T-helper 1 cell treated with Interleukin-12 subunit alpha and Interleukin-12 subunit beta and Interleukin-4 antibody, amounts not matched to agents 30 ng/mL and 1 ng/mL, for 36 hours (primary cell): ENCODE measurements at regions not wholly inside any gene's neighbourhood (a gene's known extent, or its start where the extent isn't known, plus 50 kb on each side); places are given as distances from the start of the nearest gene placed in this dataset.

Experiments used
- intact Hi-C: fragments of 100-400 bp; cut with micrococcal nuclease; formaldehyde crosslinking; loops from one replicate; pipeline ENCODE4 v1.15.1; 2024

- intact Hi-C loops, result no loop called here
Measured at GRCh38 chr7:68267486-68267885, 1270.9 kb downstream of the TYW1 start.

- intact Hi-C loops, result no loop called here
Measured at GRCh38 chr7:68269405-68269804, 1272.8 kb downstream of the TYW1 start.

- intact Hi-C loops, result no loop called here
Measured at GRCh38 chr7:68272507-68272906, 1275.9 kb downstream of the TYW1 start.

GRCh38 chr7:68276725-68277124 is 1280.1 kb downstream of the TYW1 start:
- intact Hi-C loops, result no loop called here

GRCh38 chr7:68279827-68280400 is 1283.3 kb downstream of the TYW1 start:
- intact Hi-C loops, result no loop called here

GRCh38 chr7:68280931-68281330 is 1284.3 kb downstream of the TYW1 start:
- intact Hi-C loops, result no loop called here

- intact Hi-C loops, result no loop called here
Measured at GRCh38 chr7:68288144-68288593, 1291.5 kb downstream of the TYW1 start.

GRCh38 chr7:68291710-68292109 is 1295.1 kb downstream of the TYW1 start:
- intact Hi-C loops, result no loop called here

- intact Hi-C loops, result no loop called here
Measured at GRCh38 chr7:68295386-68295785, 1298.8 kb downstream of the TYW1 start.

- intact Hi-C loops, result no loop called here
Measured at GRCh38 chr7:68304536-68304935, 1293.7 kb upstream of the AUTS2 start.

GRCh38 chr7:68306692-68307107 is 1291.6 kb upstream of the AUTS2 start:
- intact Hi-C loops, result no loop called here

- intact Hi-C loops, result no loop called here
Measured at GRCh38 chr7:68309271-68309670, 1289.0 kb upstream of the AUTS2 start.

- intact Hi-C loops, result no loop called here
Measured at GRCh38 chr7:68309806-68310205, 1288.5 kb upstream of the AUTS2 start.

GRCh38 chr7:68311958-68312357 is 1286.3 kb upstream of the AUTS2 start:
- intact Hi-C loops, result no loop called here

- intact Hi-C loops, result no loop called here
Measured at GRCh38 chr7:68313806-68314205, 1284.5 kb upstream of the AUTS2 start.

- intact Hi-C loops, result no loop called here
Measured at GRCh38 chr7:68314208-68314607, 1284.1 kb upstream of the AUTS2 start.

GRCh38 chr7:68317476-68317875 is 1280.8 kb upstream of the AUTS2 start:
- intact Hi-C loops, result no loop called here

GRCh38 chr7:68319061-68319460 is 1279.2 kb upstream of the AUTS2 start:
- intact Hi-C loops, result no loop called here

- intact Hi-C loops, result no loop called here
Measured at GRCh38 chr7:68321076-68321639, 1277.1 kb upstream of the AUTS2 start.

- intact Hi-C loops, result no loop called here
Measured at GRCh38 chr7:68321776-68322496, 1276.3 kb upstream of the AUTS2 start.

GRCh38 chr7:68324621-68325020 is 1273.7 kb upstream of the AUTS2 start:
- intact Hi-C loops, result no loop called here

GRCh38 chr7:68334216-68334615 is 1264.1 kb upstream of the AUTS2 start:
- intact Hi-C loops, result no loop called here
